ENCODE measurements at regions not wholly inside any gene's neighbourhood (a gene's known extent, or its start where the extent isn't known, plus 50 kb on each side); places are given as distances from the start of the nearest gene placed in this dataset.

DNA sequence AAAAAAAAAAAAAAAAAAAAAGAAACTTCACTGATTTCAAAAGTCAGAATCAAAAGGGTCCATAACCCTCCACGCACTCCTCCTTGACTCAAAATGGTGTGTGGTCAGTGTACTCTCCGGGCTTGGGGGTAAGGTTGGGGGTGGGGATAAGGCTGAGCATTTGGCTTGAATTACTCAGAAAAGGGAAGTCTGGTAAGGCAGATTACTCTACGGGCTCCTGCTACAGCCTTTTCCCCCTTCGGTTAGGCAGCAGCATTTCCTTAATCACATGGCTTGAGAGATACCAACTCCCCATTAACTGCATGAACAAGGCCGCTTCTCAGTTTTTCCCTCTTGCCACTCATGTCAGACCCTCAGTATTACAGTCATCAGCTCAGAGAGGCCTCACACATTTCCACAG is 135.4 kb upstream of the DUSP21 start:
- dilution Hi-C loops (cut with MboI; ENCODE audit: extremely low pct_ligation_motif_present, low sequenced_read_pairs): no loop called here
- CTCF ChIA-PET: no interaction called here
- no peaks in the 10 kb centered on the region for H3K79me2 ChIP-seq (ENCODE audit: control insufficient read depth, insufficient read depth, low read length)
- FAIRE-seq: no peak
- intact Hi-C loops (cut with micrococcal nuclease): no loop called here
- no peak for TF ChIP-seq EZH2 (IDR thresholded peaks at IDR 0.05; ENCODE audit: borderline replicate concordance, low read depth, low read length, severe bottlenecking)
- no peak for TF ChIP-seq FOS (IDR thresholded peaks at IDR 0.05; ENCODE audit: borderline replicate concordance, insufficient read depth, low read length)
- TF ChIP-seq GATA2 (IDR thresholded peaks at IDR 0.05; ENCODE audit: insufficient read depth, insufficient read length, low read depth, low read length): no peak
- no peak for TF ChIP-seq POLR2AphosphoS5 (IDR thresholded peaks at IDR 0.05; ENCODE audit: insufficient read depth, low read depth, low read length)
- no peak for TF ChIP-seq MYC (IDR thresholded peaks at IDR 0.05; ENCODE audit: low read depth, low read length)
- TF ChIP-seq, protein P1, sequence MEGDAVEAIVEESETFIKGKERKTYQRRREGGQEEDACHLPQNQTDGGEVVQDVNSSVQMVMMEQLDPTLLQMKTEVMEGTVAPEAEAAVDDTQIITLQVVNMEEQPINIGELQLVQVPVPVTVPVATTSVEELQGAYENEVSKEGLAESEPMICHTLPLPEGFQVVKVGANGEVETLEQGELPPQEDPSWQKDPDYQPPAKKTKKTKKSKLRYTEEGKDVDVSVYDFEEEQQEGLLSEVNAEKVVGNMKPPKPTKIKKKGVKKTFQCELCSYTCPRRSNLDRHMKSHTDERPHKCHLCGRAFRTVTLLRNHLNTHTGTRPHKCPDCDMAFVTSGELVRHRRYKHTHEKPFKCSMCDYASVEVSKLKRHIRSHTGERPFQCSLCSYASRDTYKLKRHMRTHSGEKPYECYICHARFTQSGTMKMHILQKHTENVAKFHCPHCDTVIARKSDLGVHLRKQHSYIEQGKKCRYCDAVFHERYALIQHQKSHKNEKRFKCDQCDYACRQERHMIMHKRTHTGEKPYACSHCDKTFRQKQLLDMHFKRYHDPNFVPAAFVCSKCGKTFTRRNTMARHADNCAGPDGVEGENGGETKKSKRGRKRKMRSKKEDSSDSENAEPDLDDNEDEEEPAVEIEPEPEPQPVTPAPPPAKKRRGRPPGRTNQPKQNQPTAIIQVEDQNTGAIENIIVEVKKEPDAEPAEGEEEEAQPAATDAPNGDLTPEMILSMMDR (IDR thresholded peaks at IDR 0.05; ENCODE audit: extremely low read depth in 1 of 2, insufficient read depth in 1 of 2, low read depth in 1 of 2, low read length in 2 of 2): no peak
- TF ChIP-seq POLR2A (IDR thresholded peaks at IDR 0.05; ENCODE audit: low read depth, low read length): no peak
- TF ChIP-seq, protein P2, sequence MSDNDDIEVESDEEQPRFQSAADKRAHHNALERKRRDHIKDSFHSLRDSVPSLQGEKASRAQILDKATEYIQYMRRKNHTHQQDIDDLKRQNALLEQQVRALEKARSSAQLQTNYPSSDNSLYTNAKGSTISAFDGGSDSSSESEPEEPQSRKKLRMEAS (IDR thresholded peaks at IDR 0.05; ENCODE audit: insufficient read depth, insufficient read length): no peak
- TF ChIP-seq JUN (IDR thresholded peaks at IDR 0.05; ENCODE audit: borderline replicate concordance, insufficient read depth, insufficient read length, low read depth): no peak
- no peak overlapping the region for H3K9ac ChIP-seq (replicated peaks; ENCODE audit: extremely low read depth, insufficient read depth, low read length)
- no peaks in the 10 kb centered on the region for H3K9me1 ChIP-seq (replicated peaks; ENCODE audit: control insufficient read depth, extremely low read depth, insufficient read depth, low read length)
- no peak overlapping the region for H2AFZ ChIP-seq (ENCODE audit: low read depth, low read length)
- H3K4me1 ChIP-seq (ENCODE audit: control insufficient read depth, extremely low read depth, insufficient read depth, low read length): no peaks in the 10 kb centered on the region
- H3K4me3 ChIP-seq (replicated peaks in 1 of 3; ENCODE audit: insufficient read depth in 1 of 3, low read depth in 1 of 3, low read length in 3 of 3): no peak overlapping the region
- no peaks in the 10 kb centered on the region for H3K36me3 ChIP-seq (ENCODE audit: control insufficient read depth in 2 of 2, extremely low read depth in 1 of 2, insufficient read depth in 2 of 2, low read length in 2 of 2)
- no peaks in the 10 kb centered on the region for H3K9me3 ChIP-seq (replicated peaks; ENCODE audit: control insufficient read depth, insufficient read depth, low read length)
- BruUV-seq (replicated peaks): no TSS peak
- no peak overlapping the region for H3K27ac ChIP-seq (ENCODE audit: insufficient read depth, low read depth, low read length)
- no peak for DNase-seq (ENCODE audit: low read depth, low spot score)
- no peak overlapping the region for H3K4me2 ChIP-seq (ENCODE audit: insufficient read depth, low read length)
- H4K20me1 ChIP-seq (replicated peaks; ENCODE audit: control insufficient read depth, extremely low read depth, insufficient read depth, low read length): no peaks in the 10 kb centered on the region
- POLR2A ChIA-PET: no interaction called here
- H3K27me3 ChIP-seq (ENCODE audit: control insufficient read depth in 2 of 2, insufficient read depth in 2 of 2, low read length in 2 of 2): no peaks in the 10 kb centered on the region
